HEK293 (cell line): ENCODE measurements at regions not wholly inside any gene's neighbourhood (a gene's known extent, or its start where the extent isn't known, plus 50 kb on each side); places are given as distances from the start of the nearest gene placed in this dataset.

ENCODE experiments used
- CTCF ChIA-PET: fragments of 350-600 bp; formaldehyde crosslinking; extraction: SDS; loops from one replicate; lab custom pipeline; 2021; ENCODE audit warnings: antibody characterized with exemption; lab: Yijun Ruan, JAX
- POLR2A ChIA-PET: fragments of 300-600 bp; formaldehyde crosslinking; extraction: SDS; loops from one replicate; lab custom pipeline; 2020; ENCODE audit warnings: antibody characterized with exemption, inconsistent platforms; lab: Yijun Ruan, JAX
- H3K27ac ChIP-seq: fragments of 200-500 bp; sonication (Bioruptor generic); 2 replicates; pipeline ENCODE4 v1.5.1; 2014; ENCODE audit warnings: low read depth, low read length, control low read depth, inconsistent platforms; ENCODE audit errors: extremely low read depth
- H3K36me3 ChIP-seq, 2 experiments: fragments of 200-500 bp in 1 of 2; sonication (Bioruptor generic) in 1 of 2; 1 replicate in 1 of 2; 2 replicates in 1 of 2; pipeline ENCODE4 v1.5.1; 2014 to 2017; ENCODE audit warnings: inconsistent platforms in 2 of 2, low read length in 2 of 2; ENCODE audit not compliant: control insufficient read depth in 2 of 2, insufficient read depth in 1 of 2
- H3K4me1 ChIP-seq: fragments of 200-500 bp; sonication (Bioruptor generic); 2 replicates; pipeline ENCODE4 v1.5.1; 2014; ENCODE audit warnings: mild to moderate bottlenecking, low read length, inconsistent platforms; ENCODE audit not compliant: control insufficient read depth, insufficient read depth
- H3K4me3 ChIP-seq: 2 replicates; pipeline ENCODE4 v1.5.1; 2011; ENCODE audit warnings: low read depth, mild to moderate bottlenecking, control low read depth, low read length, moderate library complexity
- H3K9me3 ChIP-seq: fragments of 200-500 bp; sonication (Bioruptor generic); 2 replicates; pipeline ENCODE4 v1.5.1; 2014; ENCODE audit warnings: low read depth, low read length, inconsistent platforms; ENCODE audit not compliant: control insufficient read depth, insufficient read depth
- BCL11B ChIP-seq: fragments of 450-650 bp; formaldehyde crosslinking; IDR thresholded peaks from 2 replicates; pipeline ENCODE4 v1.5.1; 2016; ENCODE audit warnings: low read depth, missing biosample characterization, missing genetic modification characterization
- MZF1 ChIP-seq: fragments of 450-650 bp; formaldehyde crosslinking; IDR thresholded peaks from 2 replicates; pipeline ENCODE4 v1.5.1; 2017; ENCODE audit warnings: missing biosample characterization, missing genetic modification characterization, borderline replicate concordance
- REPIN1 ChIP-seq: fragments of 450-650 bp; formaldehyde crosslinking; IDR thresholded peaks from 2 replicates; pipeline ENCODE4 v1.5.1; 2017; ENCODE audit warnings: missing biosample characterization, missing genetic modification characterization, low read depth
- SP7 ChIP-seq: fragments of 450-650 bp; formaldehyde crosslinking; IDR thresholded peaks from 2 replicates; pipeline ENCODE4 v1.5.1; 2016; ENCODE audit warnings: missing biosample characterization, missing genetic modification characterization
- ZNF335 ChIP-seq: fragments of 450-650 bp; formaldehyde crosslinking; conservative IDR thresholded peaks from 2 replicates; pipeline ENCODE4 v1.5.1; 2016; ENCODE audit warnings: missing biosample characterization, missing genetic modification characterization
- ZNF350 ChIP-seq: fragments of 450-650 bp; formaldehyde crosslinking; IDR thresholded peaks from 2 replicates; pipeline ENCODE4 v1.5.0; 2017; ENCODE audit warnings: missing biosample characterization, mild to moderate bottlenecking, missing genetic modification characterization
- ZNF433 ChIP-seq: fragments of 450-650 bp; formaldehyde crosslinking; IDR thresholded peaks from 2 replicates; pipeline ENCODE4 v1.5.1; 2016; ENCODE audit warnings: missing biosample characterization, missing genetic modification characterization, low read depth
- ZNF48 ChIP-seq: fragments of 450-650 bp; formaldehyde crosslinking; IDR thresholded peaks from 2 replicates; pipeline ENCODE4 v1.5.1; 2016; ENCODE audit warnings: missing biosample characterization, missing genetic modification characterization
- ZNF514 ChIP-seq: fragments of 450-650 bp; formaldehyde crosslinking; IDR thresholded peaks from 2 replicates; pipeline ENCODE4 v1.5.1; 2016; ENCODE audit warnings: missing biosample characterization, missing genetic modification characterization
- ZNF561 ChIP-seq: fragments of 450-650 bp; IDR thresholded peaks from 2 replicates; pipeline ENCODE4 v1.5.1; 2018; ENCODE audit warnings: missing biosample characterization, missing genetic modification characterization, borderline replicate concordance
- ZNF571 ChIP-seq: fragments of 450-650 bp; formaldehyde crosslinking; IDR thresholded peaks from 2 replicates; pipeline ENCODE4 v1.5.0; 2017; ENCODE audit warnings: missing biosample characterization, missing genetic modification characterization
- ZNF626 ChIP-seq: fragments of 450-650 bp; sonication (Bioruptor Pico); formaldehyde crosslinking; IDR thresholded peaks from 2 replicates; pipeline ENCODE4 v1.5.1; 2018; ENCODE audit warnings: missing biosample characterization, missing genetic modification characterization, inconsistent platforms
- ZSCAN30 ChIP-seq: fragments of 450-650 bp; IDR thresholded peaks from 2 replicates; pipeline ENCODE4 v1.5.1; 2018; ENCODE audit warnings: missing biosample characterization, mild to moderate bottlenecking, missing genetic modification characterization, moderate library complexity
- TF ChIP-seq, protein P1 (sequence below): fragments of 450-650 bp; formaldehyde crosslinking; IDR thresholded peaks from 2 replicates; pipeline ENCODE4 v1.5.1; 2016; ENCODE audit warnings: missing biosample characterization, missing genetic modification characterization
- TF ChIP-seq, protein P2 (sequence below): fragments of 450-650 bp; formaldehyde crosslinking; IDR thresholded peaks from 2 replicates; pipeline ENCODE4 v1.5.1; 2016; ENCODE audit warnings: missing biosample characterization, missing genetic modification characterization
- TF ChIP-seq, protein P3 (sequence below): fragments of 450-650 bp; formaldehyde crosslinking; IDR thresholded peaks from 2 replicates; pipeline ENCODE4 v1.5.1; 2016; ENCODE audit warnings: missing biosample characterization, missing genetic modification characterization, borderline replicate concordance

DNA sequence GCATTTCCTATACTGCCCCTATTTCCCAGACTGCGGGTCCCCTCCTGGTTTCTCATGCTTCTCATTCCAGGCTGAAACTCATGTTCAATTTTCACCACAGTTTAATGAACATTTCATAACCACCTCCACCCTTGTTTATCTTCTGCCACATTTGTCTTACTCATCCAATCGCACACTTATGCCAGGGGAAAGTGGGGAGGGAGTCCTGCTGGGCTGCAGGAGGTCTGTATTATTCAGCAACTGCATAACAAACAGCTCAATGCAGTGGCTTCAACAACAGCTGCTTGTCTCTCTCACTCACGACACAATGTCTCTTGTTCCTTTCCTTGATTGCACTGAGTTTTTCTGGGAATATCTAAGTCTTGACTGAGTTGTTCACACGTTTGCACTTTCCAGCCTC lies 106.0 kb downstream of the ZNF519 start:
- CTCF ChIA-PET, result interaction anchor here (1.4 kb wide), 1 partner anchor 61 kb away, joined by 3 read pairs; no protein-coding TSS in a partner anchor

DNA sequence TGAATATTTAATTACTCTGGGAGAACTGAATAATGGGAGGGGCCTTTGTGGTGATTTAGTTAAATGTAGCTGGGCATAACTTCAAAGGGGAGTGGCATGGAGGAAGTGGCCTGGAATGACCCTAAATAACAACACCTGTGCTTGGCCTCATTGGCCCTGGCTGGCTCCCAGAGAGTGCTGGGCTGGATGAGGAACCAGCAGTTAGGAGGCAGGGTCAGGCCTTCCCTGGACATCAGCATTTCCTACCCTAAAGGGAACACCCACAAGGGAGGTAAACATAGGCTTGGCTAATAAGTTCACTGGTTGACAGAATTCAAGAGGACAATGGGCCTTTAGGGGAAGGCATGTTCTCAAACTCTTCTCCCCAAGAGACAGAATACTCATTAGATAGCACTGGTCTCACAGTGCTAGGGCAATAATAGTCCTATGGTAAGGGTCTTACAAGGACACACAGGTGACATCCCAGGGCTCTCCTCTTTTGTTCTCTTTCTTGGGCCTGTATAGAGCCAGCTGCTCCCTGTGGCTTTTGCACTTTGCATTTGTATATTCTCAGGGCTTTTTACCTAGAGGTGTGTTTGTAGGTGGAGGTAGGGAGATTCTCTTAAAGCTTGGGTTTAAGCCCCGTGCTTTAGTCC lies 106.8 kb downstream of the ZNF519 start:
- Histone ChIP-seq H3K4me3 (no peak overlapping the region), H3K4me1 (no peaks in the 10 kb centered on the region), H3K9me3 (no peaks in the 10 kb centered on the region), H3K27ac (no peak overlapping the region), H3K36me3 (no peaks in the 10 kb centered on the region)
- ChIA-PET POLR2A (no interaction called here), CTCF (interaction anchor here (0.7 to 1.4 kb wide), 2 partner anchors 34 to 61 kb away, joined by 3 read pairs; no protein-coding TSS in a partner anchor)
- TF ChIP-seq ZNF48, result no peak

More for the DNA sequence above, 106.0 kb downstream of the ZNF519 start:
- Histone ChIP-seq H3K27ac (no peak overlapping the region), H3K4me1 (no peaks in the 10 kb centered on the region), H3K4me3 (no peak overlapping the region), H3K36me3 (no peaks in the 10 kb centered on the region), H3K9me3 (no peaks in the 10 kb centered on the region)
- TF ChIP-seq ZNF433 (tag by site-specific recombination) (no peak), ZNF335 (tag by site-specific recombination) (no peak), MZF1 (tag by site-specific recombination) (no peak), ZNF350 (no peak), REPIN1 (tag by site-specific recombination) (no peak)
- TF ChIP-seq, protein P1, sequence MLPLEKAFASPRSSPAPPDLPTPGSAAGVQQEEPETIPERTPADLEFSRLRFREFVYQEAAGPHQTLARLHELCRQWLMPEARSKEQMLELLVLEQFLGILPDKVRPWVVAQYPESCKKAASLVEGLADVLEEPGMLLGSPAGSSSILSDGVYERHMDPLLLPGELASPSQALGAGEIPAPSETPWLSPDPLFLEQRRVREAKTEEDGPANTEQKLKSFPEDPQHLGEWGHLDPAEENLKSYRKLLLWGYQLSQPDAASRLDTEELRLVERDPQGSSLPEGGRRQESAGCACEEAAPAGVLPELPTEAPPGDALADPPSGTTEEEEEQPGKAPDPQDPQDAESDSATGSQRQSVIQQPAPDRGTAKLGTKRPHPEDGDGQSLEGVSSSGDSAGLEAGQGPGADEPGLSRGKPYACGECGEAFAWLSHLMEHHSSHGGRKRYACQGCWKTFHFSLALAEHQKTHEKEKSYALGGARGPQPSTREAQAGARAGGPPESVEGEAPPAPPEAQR (tag by site-specific recombination), result no peak
- TF ChIP-seq, all 188 proteins: peak for 0
- POLR2A ChIA-PET, result no interaction called here

DNA sequence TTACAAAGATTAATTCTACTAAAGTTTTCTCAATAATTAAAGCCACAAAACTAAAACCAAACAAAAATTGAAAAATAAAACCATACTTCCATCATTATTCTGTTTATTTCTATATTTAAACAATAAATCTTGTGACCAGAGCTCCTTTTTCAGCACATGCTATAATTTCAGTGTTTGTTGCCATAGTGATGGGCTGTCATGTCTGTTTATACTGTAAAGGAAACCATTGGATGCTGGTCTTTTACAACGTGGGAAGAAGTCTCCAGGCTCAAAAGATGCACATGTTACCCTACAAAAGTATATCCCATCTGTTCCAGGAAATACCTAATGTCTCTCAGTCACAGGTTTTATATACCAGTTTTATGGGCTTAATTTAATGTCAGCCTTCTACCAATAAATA lies 100.1 kb upstream of the MC2R start:
- H3K4me3 ChIP-seq, result no peak overlapping the region
- no peaks in the 10 kb centered on the region for H3K9me3 ChIP-seq
- CTCF ChIA-PET, result no interaction called here
- no peak overlapping the region for H3K27ac ChIP-seq
- POLR2A ChIA-PET, result no interaction called here
- TF ChIP-seq ZNF514 (no peak), ZSCAN30 (tag by site-specific recombination) (no peak), ZNF571 (no peak)
- TF ChIP-seq, protein P2, sequence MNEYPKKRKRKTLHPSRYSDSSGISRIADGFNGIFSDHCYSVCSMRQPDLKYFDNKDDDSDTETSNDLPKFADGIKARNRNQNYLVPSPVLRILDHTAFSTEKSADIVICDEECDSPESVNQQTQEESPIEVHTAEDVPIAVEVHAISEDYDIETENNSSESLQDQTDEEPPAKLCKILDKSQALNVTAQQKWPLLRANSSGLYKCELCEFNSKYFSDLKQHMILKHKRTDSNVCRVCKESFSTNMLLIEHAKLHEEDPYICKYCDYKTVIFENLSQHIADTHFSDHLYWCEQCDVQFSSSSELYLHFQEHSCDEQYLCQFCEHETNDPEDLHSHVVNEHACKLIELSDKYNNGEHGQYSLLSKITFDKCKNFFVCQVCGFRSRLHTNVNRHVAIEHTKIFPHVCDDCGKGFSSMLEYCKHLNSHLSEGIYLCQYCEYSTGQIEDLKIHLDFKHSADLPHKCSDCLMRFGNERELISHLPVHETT (tag by site-specific recombination), result no peak
- no peaks in the 10 kb centered on the region for H3K4me1 ChIP-seq
- H3K36me3 ChIP-seq, result no peaks in the 10 kb centered on the region

DNA sequence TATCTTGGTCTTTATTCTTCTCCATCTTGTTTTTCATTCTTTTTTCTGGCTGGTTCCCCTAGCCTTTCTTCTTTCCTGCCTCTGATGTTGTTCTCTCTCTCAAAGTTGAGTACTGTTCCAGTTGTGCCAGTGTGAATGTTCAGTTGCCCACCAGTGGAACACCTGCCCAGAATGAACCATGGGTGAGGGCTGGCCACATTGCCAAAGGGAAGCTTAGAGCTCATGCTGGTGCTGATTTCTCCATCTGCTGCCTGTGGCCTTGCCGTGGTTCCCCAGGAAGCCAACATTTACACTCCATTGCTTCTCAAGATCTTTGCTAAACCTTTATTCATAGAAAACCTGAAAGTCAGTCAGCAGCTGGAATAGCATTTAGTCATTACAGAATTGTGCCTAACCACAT lies 99.1 kb upstream of the MC2R start:
- ChIA-PET POLR2A (no interaction called here), CTCF (no interaction called here)
- Histone ChIP-seq H3K27ac (no peak overlapping the region), H3K4me3 (no peak overlapping the region), H3K4me1 (no peaks in the 10 kb centered on the region), H3K9me3 (no peaks in the 10 kb centered on the region), H3K36me3 (no peaks in the 10 kb centered on the region)
- no peak for TF ChIP-seq ZNF561 (tag by site-specific recombination)
- TF ChIP-seq BCL11B (tag by site-specific recombination), result no peak
- TF ChIP-seq, protein P3, sequence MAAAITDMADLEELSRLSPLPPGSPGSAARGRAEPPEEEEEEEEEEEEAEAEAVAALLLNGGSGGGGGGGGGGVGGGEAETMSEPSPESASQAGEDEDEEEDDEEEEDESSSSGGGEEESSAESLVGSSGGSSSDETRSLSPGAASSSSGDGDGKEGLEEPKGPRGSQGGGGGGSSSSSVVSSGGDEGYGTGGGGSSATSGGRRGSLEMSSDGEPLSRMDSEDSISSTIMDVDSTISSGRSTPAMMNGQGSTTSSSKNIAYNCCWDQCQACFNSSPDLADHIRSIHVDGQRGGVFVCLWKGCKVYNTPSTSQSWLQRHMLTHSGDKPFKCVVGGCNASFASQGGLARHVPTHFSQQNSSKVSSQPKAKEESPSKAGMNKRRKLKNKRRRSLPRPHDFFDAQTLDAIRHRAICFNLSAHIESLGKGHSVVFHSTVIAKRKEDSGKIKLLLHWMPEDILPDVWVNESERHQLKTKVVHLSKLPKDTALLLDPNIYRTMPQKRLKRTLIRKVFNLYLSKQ, result no peak
- no peak for TF ChIP-seq ZNF626 (tag by site-specific recombination)
- TF ChIP-seq SP7, result no peak
